GM12872 (cell line): ENCODE measurements at regions not wholly inside any gene's neighbourhood (a gene's known extent, or its start where the extent isn't known, plus 50 kb on each side); places are given as distances from the start of the nearest gene placed in this dataset.

Experiments used
- TF ChIP-seq, protein P1 (sequence below): IDR thresholded peaks from 3 replicates; pipeline ENCODE4 v1.5.1; 2011; ENCODE audit warnings: low read depth, mild to moderate bottlenecking, low read length, moderate library complexity; ENCODE audit not compliant: insufficient read depth

DNA sequence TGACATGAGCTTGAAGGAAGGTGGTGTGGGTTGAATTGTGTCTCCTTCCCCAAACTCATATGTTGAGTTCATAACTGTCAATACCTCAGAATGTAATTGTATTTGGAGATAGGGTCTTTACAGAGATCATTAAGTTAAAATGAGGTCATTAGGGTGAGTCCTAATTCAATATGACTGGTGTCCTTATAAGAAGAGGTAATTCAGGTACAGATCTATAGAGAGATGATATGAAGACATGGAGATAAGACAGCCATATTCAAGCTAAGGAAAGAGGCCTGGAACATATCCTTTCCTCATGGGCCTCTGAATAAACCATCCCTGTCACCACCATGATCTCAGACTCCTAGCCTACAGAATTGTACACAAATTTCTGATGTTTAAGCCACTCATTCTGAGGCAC lies 514.7 kb upstream of the MGAT4C start:
- TF ChIP-seq, protein P1, sequence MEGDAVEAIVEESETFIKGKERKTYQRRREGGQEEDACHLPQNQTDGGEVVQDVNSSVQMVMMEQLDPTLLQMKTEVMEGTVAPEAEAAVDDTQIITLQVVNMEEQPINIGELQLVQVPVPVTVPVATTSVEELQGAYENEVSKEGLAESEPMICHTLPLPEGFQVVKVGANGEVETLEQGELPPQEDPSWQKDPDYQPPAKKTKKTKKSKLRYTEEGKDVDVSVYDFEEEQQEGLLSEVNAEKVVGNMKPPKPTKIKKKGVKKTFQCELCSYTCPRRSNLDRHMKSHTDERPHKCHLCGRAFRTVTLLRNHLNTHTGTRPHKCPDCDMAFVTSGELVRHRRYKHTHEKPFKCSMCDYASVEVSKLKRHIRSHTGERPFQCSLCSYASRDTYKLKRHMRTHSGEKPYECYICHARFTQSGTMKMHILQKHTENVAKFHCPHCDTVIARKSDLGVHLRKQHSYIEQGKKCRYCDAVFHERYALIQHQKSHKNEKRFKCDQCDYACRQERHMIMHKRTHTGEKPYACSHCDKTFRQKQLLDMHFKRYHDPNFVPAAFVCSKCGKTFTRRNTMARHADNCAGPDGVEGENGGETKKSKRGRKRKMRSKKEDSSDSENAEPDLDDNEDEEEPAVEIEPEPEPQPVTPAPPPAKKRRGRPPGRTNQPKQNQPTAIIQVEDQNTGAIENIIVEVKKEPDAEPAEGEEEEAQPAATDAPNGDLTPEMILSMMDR: no peak

GRCh38 chr12:86748894-86749293 lies 492.7 kb upstream of the MGAT4C start:
- TF ChIP-seq, protein P1: no peak

- TF ChIP-seq, protein P1: no peak
These were observed 488.5 kb upstream of the MGAT4C start for GRCh38 chr12:86744547-86745212.

GRCh38 chr12:86743875-86744536 lies 487.8 kb upstream of the MGAT4C start:
- TF ChIP-seq, protein P1: no peak

DNA sequence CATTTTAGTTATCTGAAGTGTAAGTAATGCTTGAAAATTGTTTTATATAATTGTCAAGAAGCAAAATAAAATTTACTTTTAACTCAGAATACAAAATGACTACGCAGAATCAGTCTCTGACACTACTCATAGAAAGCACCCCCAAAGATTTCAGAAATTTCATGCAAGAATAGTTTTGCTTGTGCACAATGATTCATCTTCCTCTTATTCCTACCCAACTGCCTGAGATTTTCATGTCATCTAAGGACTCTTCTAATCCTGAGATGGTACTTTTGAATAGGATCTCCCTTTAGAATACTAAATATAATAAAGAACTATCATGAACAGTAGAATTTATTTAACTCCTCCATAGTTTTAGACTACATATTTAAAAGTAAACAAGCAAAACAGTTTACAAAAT lies 485.3 kb upstream of the MGAT4C start:
- TF ChIP-seq, protein P1: no peak

DNA sequence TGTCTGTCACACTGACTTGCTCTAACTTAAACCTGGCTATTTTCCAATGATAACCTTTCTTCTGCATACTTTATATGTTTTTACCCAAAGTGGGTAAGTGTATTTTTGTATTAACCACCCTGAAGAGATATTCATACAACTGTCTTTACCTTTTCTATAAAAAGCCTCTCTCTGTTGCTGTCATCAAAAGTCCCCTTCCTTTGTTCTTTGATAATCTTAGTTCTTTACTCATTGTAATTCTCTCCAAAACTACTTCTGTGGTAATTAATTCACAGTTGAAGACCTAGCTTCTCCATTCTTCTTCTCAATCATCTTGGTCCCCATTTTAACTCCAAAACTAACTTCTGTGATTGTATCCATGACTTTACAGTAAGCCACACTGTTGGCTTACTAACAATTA lies 479.7 kb upstream of the MGAT4C start:
- TF ChIP-seq, protein P1: no peak

DNA sequence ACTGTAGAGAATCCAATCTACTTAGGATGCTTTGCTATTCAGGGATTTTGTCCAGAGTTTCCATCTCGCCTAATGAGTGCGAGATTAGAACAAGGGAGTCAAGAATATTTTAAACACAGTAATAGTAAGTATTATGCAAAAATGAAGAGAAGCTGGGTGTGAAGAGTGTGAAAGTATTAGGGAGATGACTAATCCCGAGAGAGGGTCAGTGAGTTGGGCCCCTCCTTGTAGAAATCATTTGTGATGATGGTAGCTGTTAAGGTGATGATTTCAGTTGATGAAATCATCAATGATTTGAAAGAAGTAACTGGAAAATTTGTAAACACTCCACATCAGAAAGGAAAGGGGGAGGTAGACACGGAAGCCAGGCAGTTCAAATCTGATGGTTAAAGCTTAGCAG lies 478.9 kb upstream of the MGAT4C start:
- TF ChIP-seq, protein P1: no peak
